GM18499 (cell line): ENCODE measurements at regions not wholly inside any gene's neighbourhood (a gene's known extent, or its start where the extent isn't known, plus 50 kb on each side); places are given as distances from the start of the nearest gene placed in this dataset.

ENCODE experiments used
- ATAC-seq: cut with Tn5 transposase; IDR thresholded peaks from one replicate; pipeline ENCODE4 v1.9.1; 2021; ENCODE audit warnings: moderate number of reproducible peaks; ENCODE audit not compliant: insufficient read depth, unreplicated experiment

GRCh38 chr4:108311313-108311712 is 142.6 kb upstream of the LEF1 start:
- ATAC-seq, result no peak

- no peak for ATAC-seq
Observed at GRCh38 chr4:108303488-108304177, 134.9 kb upstream of the LEF1 start.

GRCh38 chr4:108301545-108302251 is 133.0 kb upstream of the LEF1 start:
- ATAC-seq, result no peak

GRCh38 chr4:108297605-108298004 is 128.9 kb upstream of the LEF1 start:
- ATAC-seq, result no peak

- no peak for ATAC-seq
Observed at GRCh38 chr4:108292229-108292628, 123.5 kb upstream of the LEF1 start.

GRCh38 chr4:108291137-108291536 is 122.4 kb upstream of the LEF1 start:
- ATAC-seq, result no peak

DNA sequence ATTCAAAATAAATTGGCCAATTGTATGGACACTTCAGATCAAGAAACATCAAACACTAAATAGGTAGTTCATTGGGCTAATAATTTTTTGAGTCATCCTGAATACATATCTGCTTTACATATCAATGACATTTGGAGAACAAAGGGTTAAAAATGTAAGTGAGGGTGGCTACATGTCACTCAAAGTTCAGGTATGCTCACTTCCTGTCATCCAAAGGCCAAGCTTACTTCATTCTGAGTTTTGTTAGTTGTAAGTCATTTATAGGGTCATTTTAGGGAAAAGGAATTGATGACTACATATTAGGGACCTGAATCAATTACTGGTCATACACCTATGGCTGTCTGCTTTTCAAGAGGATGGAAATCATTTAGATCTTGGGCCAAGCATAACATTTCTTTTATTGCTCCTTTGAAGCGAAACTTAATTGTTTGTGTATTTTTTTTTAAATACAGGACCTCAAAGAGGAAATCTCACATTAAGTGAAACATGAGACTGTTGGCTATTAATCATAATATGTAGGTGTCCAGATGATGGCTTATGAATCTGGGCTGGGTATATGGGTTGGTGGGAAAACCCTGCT is 119.2 kb upstream of the LEF1 start:
- no peak for ATAC-seq

DNA sequence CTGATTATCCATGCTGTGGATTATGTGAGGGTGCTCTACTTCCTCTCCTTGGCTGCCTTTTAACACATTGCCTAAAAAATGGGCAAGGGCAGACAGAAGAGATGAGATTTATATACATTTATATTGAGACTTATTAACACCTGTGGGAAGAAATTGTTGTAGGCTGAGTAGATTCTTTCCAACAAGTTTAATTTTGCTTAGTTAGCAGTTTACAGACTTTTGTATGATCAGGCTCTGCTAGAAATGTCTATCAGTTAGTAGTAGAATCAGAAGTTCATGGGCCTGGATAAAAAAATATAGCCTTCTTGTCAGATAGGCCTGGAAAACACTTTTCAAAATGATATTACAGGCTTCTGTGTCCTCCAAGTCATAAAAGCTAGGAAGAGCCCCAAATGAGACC is 111.3 kb upstream of the LEF1 start:
- no peak for ATAC-seq

GRCh38 chr4:108276690-108277089 is 108.0 kb upstream of the LEF1 start:
- ATAC-seq, result no peak

DNA sequence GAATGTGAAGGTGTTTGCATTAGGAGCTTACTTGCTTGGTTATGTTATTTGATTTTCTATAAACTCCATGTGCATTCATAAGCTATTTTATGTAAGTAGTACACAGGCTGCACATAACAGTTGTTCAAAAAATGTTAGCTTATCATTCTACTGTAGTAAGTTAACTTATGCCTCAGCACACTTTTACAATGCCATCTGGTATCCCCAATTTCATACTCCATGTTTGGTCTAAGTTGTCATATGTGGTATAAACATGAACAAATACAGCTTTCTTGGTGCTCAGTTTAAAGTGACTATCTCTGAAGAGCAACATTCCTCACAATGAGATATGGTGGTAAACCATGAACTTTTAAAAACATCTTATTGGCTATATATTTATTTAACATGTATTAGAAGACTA is 104.3 kb upstream of the LEF1 start:
- no peak for ATAC-seq

DNA sequence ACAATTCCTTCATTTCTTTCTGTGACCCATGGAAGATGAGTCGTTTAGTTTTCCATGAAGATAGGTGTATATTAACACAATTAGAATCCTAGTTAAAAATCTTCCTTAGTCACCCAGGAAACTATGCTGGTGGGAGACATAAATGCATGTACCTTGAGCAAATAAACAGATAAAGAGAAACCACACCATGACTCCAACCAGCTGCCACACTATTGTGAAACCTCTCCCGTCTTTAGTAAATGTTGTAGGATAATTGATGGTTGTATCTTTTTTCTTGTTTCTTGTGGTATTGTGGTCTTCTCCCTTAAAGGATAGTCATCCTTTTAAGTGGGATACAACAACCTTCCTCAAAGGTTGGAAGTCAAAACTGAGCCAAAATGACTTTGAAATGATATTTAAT is 103.8 kb upstream of the LEF1 start:
- no peak for ATAC-seq

DNA sequence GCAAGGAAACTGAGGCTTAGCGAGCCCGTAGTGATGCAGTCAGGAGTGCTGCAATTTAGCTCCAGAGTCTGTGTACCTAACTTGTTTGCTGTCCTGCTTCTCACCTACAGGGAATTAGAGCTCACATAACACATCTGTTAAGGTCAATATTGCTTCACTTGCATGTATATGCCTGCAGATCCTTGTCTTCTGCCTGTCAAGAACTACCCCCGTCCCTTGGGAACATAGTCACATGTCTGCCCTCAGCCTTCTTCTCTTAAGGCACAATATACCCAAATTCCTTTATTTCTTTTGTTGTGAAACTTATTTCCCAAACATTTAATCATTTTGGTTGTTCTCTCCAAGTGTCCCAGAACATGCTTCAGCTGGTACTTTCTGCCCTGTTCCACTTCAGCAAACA is 103.3 kb upstream of the LEF1 start:
- no peak for ATAC-seq

- no peak for ATAC-seq
Observed at GRCh38 chr4:108270466-108271450, 102.0 kb upstream of the LEF1 start.

GRCh38 chr4:108264693-108265092 is 96.0 kb upstream of the LEF1 start:
- no peak for ATAC-seq

GRCh38 chr4:108263057-108263456 is 94.3 kb upstream of the LEF1 start:
- no peak for ATAC-seq

DNA sequence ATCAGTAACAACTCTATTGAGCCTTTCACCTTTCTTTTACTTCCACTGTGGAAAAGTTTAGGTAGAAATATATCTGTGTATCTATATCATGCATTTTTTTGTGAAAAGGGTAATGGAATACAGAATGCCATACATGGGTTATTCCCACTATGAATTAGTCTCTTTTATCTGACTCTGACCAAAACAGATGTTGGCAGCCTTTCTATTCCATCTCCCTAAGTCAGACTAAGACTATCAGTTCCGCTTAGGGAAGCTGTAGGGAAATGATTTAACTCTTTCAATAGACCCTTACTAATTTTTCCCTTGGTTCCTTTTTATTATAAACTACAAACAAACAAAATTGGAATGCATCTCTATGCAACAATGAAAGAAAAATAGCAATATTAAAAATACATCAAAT is 92.3 kb upstream of the LEF1 start:
- no peak for ATAC-seq

DNA sequence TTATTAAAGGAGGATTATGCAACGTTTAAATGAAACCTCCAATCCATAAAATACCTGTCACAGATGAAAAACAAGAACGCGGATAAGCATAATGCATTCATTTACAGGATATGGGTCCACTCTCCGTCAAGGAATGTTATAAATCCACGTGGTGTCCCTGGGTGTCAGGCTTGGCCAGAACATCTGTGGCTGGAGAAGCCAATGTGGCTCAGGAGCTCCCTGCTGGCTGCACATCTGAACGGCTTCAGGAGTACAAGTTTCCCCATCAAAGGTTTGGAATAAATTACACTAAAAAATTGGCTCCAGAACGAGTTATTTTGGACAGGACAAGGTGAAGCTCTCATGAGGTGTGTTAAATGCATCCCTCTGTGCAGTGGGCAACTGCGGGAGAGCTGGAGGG is 87.8 kb upstream of the LEF1 start:
- ATAC-seq, result no peak

DNA sequence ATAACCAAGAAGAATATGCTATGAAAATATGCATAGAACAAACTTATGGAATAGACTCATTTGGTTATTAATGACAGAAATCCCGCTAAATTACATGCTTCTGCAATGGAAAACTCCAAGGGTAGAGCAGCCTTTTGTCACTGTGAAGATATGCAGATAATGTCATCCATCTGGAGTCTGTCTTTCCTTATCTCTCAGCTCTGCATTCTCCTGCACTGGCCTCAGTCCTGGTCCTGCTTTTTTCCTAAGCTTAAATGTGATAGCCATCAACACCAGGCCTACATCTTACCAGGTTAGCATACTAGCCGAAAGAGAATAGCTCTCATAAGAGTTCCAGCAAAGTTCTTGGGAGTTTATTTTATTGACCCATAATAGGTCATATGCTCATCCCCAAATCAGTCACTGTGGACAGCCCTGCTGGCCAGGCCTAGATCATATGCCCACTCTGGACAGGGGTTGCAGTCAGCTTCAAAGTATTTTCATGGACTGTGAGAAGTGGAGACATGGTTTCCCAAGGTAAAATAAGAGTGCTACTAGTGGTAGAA is 86.5 kb upstream of the LEF1 start:
- no peak for ATAC-seq

DNA sequence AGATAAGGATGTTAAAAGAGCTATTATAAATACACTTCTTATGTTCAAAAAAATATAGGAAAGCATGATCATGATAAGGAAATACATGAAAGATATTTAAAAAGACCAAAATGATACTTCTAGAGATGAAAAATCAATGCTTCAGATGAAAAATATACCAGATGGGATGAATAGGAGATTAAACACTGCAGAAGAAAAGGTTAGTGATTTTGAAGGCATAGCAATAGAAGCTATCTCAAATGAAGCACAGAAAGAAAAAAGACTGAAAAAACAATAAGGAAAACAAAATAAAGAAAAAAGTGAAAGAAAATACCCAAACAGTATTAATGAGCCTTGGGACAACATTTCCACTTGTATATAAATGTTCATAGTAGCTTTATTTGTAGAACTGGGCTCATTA is 80.7 kb upstream of the LEF1 start:
- ATAC-seq, result no peak

GRCh38 chr4:108247387-108248049 is 78.8 kb upstream of the LEF1 start:
- no peak for ATAC-seq
